Osteocyte (in vitro differentiated cells): ENCODE measurements at regions not wholly inside any gene's neighbourhood (a gene's known extent, or its start where the extent isn't known, plus 50 kb on each side); places are given as distances from the start of the nearest gene placed in this dataset.

ENCODE experiments used
- DNase-seq: peaks from one replicate; pipeline ENCODE4 v3.0.0; 2021; ENCODE audit warnings: mixed read lengths; ENCODE audit not compliant: unreplicated experiment; ENCODE audit errors: extremely low spot score
- H3K27ac Mint-ChIP-seq: one replicate; pipeline ENCODE4 v1.8.0; 2021; ENCODE audit warnings: mild to moderate bottlenecking, mixed read lengths; ENCODE audit not compliant: unreplicated experiment
- H3K27me3 Mint-ChIP-seq: one replicate; pipeline ENCODE4 v1.8.0; 2021; ENCODE audit warnings: mixed read lengths; ENCODE audit not compliant: unreplicated experiment
- H3K36me3 Mint-ChIP-seq: one replicate; pipeline ENCODE4 v1.8.0; 2021; ENCODE audit warnings: mixed read lengths; ENCODE audit not compliant: unreplicated experiment
- H3K4me1 Mint-ChIP-seq: one replicate; pipeline ENCODE4 v1.8.0; 2021; ENCODE audit warnings: mixed read lengths; ENCODE audit not compliant: unreplicated experiment
- H3K4me3 Mint-ChIP-seq: one replicate; pipeline ENCODE4 v1.8.0; 2021; ENCODE audit warnings: mild to moderate bottlenecking, moderate library complexity, mixed read lengths; ENCODE audit not compliant: unreplicated experiment
- H3K9me3 Mint-ChIP-seq: one replicate; pipeline ENCODE4 v1.8.0; 2021; ENCODE audit warnings: mixed read lengths; ENCODE audit not compliant: unreplicated experiment
- CTCF ChIP-seq: fragments of 200-600 bp; sonication (generic); IDR thresholded peaks from 2 replicates; pipeline ENCODE4 v1.5.0; 2021; ENCODE audit warnings: antibody characterized with exemption, mild to moderate bottlenecking, moderate library complexity

GRCh38 chr4:134952775-134953174, 751.2 kb upstream of the PABPC4L start:
- TF ChIP-seq CTCF = no peak
- H3K36me3 Mint-ChIP-seq = no peaks in the 10 kb centered on the region
- no peak overlapping the region for H3K27ac Mint-ChIP-seq
- H3K4me1 Mint-ChIP-seq = no peaks in the 10 kb centered on the region
- no peak for DNase-seq
- H3K9me3 Mint-ChIP-seq = peaks cover 10% of the 10 kb centered on the region
- H3K27me3 Mint-ChIP-seq = no peaks in the 10 kb centered on the region
- no peak overlapping the region for H3K4me3 Mint-ChIP-seq

GRCh38 chr4:134952305-134952704, 750.7 kb upstream of the PABPC4L start:
- no peak overlapping the region for H3K4me3 Mint-ChIP-seq
- no peaks in the 10 kb centered on the region for H3K36me3 Mint-ChIP-seq
- H3K9me3 Mint-ChIP-seq = peaks cover 10% of the 10 kb centered on the region
- H3K27ac Mint-ChIP-seq = no peak overlapping the region
- H3K27me3 Mint-ChIP-seq = no peaks in the 10 kb centered on the region
- TF ChIP-seq CTCF = no peak
- DNase-seq = no peak
- H3K4me1 Mint-ChIP-seq = no peaks in the 10 kb centered on the region

GRCh38 chr4:134948110-134948642, 746.6 kb upstream of the PABPC4L start:
- no peaks in the 10 kb centered on the region for H3K36me3 Mint-ChIP-seq
- no peaks in the 10 kb centered on the region for H3K4me1 Mint-ChIP-seq
- no peaks in the 10 kb centered on the region for H3K9me3 Mint-ChIP-seq
- no peak overlapping the region for H3K4me3 Mint-ChIP-seq
- H3K27me3 Mint-ChIP-seq = no peaks in the 10 kb centered on the region
- no peak for DNase-seq
- H3K27ac Mint-ChIP-seq = no peak overlapping the region
- TF ChIP-seq CTCF = no peak

GRCh38 chr4:134944115-134944514, 742.5 kb upstream of the PABPC4L start:
- no peaks in the 10 kb centered on the region for H3K36me3 Mint-ChIP-seq
- no peaks in the 10 kb centered on the region for H3K27me3 Mint-ChIP-seq
- TF ChIP-seq CTCF = no peak
- no peak overlapping the region for H3K27ac Mint-ChIP-seq
- no peak for DNase-seq
- H3K4me3 Mint-ChIP-seq = no peak overlapping the region
- H3K4me1 Mint-ChIP-seq = no peaks in the 10 kb centered on the region
- H3K9me3 Mint-ChIP-seq = no peaks in the 10 kb centered on the region

- TF ChIP-seq CTCF = no peak
- no peak overlapping the region for H3K4me3 Mint-ChIP-seq
- no peaks in the 10 kb centered on the region for H3K36me3 Mint-ChIP-seq
- no peak for DNase-seq
- no peak overlapping the region for H3K27ac Mint-ChIP-seq
- H3K9me3 Mint-ChIP-seq = no peaks in the 10 kb centered on the region
- no peaks in the 10 kb centered on the region for H3K27me3 Mint-ChIP-seq
- H3K4me1 Mint-ChIP-seq = no peaks in the 10 kb centered on the region
Observed at GRCh38 chr4:134936014-134936413, 734.4 kb upstream of the PABPC4L start.
